ENCODE measurements at regions not wholly inside any gene's neighbourhood (a gene's known extent, or its start where the extent isn't known, plus 50 kb on each side); places are given as distances from the start of the nearest gene placed in this dataset.
"Not testable (repeated sequence)": the region's sequence is repeated elsewhere in the genome, so short reads cannot be mapped to it uniquely, and the experiment has no call there.

DNA sequence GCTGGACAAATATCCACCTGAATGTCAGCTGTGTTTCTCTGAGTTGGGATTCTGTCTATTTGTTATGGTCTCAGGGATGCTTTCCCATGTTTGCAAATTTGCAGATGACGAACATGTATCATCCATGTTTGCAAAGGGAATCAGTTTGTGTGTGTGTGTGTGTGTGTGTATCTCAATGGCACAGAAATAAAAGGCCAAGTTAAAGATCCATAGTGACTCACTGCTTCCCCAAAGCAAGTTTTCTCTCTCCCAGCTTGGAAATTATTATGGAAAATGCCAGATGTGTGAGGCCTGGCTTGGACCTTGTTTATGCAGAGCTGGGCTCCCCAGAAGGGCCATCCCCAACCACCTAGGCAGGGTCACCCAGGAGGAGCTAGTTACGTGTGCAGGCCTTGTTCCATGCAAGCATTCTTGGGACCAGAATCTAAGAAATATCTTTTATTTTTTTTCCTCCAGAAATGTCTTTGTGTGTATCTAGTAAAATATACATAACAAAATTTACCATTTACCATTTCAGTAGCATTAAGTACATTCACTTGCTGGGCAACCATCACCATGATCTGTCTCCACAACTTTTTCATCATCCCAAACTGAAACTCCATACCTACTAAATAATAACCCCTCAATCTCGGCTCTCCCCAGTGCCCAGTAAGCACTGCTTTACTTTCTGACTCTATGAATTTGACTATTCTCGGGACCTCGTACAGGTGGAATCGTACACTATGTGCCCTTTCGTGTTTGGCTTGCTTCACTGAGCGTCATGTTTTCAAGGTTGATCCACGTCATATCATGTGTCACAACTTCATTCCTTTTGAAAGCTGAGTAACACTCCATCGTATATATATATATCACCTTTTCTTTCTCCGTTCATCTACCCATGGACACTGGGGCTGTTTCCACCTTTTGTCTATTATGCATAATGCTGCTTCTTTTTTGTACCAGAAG, 56.6 kb upstream of the WNT7B start:
- H3K4me3 ChIP-seq (ENCODE audit: insufficient read depth, low read depth, low read length, poor library complexity, severe bottlenecking): no peak overlapping the region
- no peaks in the 10 kb centered on the region for H3K9me3 ChIP-seq (ENCODE audit: control insufficient read depth, low read length)
- H3K36me3 ChIP-seq (ENCODE audit: control insufficient read depth, insufficient read depth, low read length): no peaks in the 10 kb centered on the region
- H3K27me3 ChIP-seq (replicated peaks; ENCODE audit: control insufficient read depth, insufficient read depth, low read length, poor library complexity, severe bottlenecking): peaks cover 5% of the 10 kb centered on the region
- H3K4me1 ChIP-seq (ENCODE audit: control insufficient read depth, insufficient read depth, low read length, poor library complexity, severe bottlenecking): peaks cover 11% of the 10 kb centered on the region
- no peak overlapping the region for H3K27ac ChIP-seq (ENCODE audit: insufficient read depth, low read length, poor library complexity, severe bottlenecking)
- DNase-seq: no peak

- not testable (repeated sequence) for H3K4me3 ChIP-seq (ENCODE audit: insufficient read depth, low read depth, low read length, poor library complexity, severe bottlenecking); H3K27ac ChIP-seq (ENCODE audit: insufficient read depth, low read length, poor library complexity, severe bottlenecking); DNase-seq; H3K36me3 ChIP-seq (ENCODE audit: control insufficient read depth, insufficient read depth, low read length); H3K9me3 ChIP-seq (ENCODE audit: control insufficient read depth, low read length); H3K27me3 ChIP-seq (replicated peaks; ENCODE audit: control insufficient read depth, insufficient read depth, low read length, poor library complexity, severe bottlenecking)
- peaks cover 11% of the 10 kb centered on the region for H3K4me1 ChIP-seq (ENCODE audit: control insufficient read depth, insufficient read depth, low read length, poor library complexity, severe bottlenecking)
Measured at GRCh38 chr22:46034480-46034879, 57.5 kb upstream of the WNT7B start.

DNA sequence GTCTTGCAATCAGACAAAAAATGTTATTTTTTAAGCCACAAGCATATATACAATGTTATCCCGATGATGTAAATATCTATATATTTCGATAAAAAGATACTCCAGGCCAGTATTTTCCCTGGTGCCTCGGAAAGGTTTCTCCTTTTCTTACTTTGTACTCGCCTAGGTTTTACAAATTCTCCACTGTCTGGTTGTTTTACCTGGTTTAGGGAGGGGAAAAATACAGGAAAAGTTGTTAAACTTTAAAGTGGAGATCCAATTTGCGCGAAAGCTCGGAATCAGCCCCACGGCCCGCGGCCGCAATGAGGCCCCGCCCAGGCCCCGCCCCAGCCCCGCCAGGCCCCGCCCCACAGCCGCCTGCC, 58.4 kb upstream of the WNT7B start:
- no peak for DNase-seq
- Histone ChIP-seq H3K27ac (ENCODE audit: insufficient read depth, low read length, poor library complexity, severe bottlenecking) (peak overlapping the region; percentile 97), H3K27me3 (replicated peaks; ENCODE audit: control insufficient read depth, insufficient read depth, low read length, poor library complexity, severe bottlenecking) (no peaks in the 10 kb centered on the region), H3K36me3 (ENCODE audit: control insufficient read depth, insufficient read depth, low read length) (no peaks in the 10 kb centered on the region), H3K4me1 (ENCODE audit: control insufficient read depth, insufficient read depth, low read length, poor library complexity, severe bottlenecking) (peaks cover 11% of the 10 kb centered on the region), H3K9me3 (ENCODE audit: control insufficient read depth, low read length) (no peaks in the 10 kb centered on the region), H3K4me3 (ENCODE audit: insufficient read depth, low read depth, low read length, poor library complexity, severe bottlenecking) (peak overlapping the region; percentile 40)

DNA sequence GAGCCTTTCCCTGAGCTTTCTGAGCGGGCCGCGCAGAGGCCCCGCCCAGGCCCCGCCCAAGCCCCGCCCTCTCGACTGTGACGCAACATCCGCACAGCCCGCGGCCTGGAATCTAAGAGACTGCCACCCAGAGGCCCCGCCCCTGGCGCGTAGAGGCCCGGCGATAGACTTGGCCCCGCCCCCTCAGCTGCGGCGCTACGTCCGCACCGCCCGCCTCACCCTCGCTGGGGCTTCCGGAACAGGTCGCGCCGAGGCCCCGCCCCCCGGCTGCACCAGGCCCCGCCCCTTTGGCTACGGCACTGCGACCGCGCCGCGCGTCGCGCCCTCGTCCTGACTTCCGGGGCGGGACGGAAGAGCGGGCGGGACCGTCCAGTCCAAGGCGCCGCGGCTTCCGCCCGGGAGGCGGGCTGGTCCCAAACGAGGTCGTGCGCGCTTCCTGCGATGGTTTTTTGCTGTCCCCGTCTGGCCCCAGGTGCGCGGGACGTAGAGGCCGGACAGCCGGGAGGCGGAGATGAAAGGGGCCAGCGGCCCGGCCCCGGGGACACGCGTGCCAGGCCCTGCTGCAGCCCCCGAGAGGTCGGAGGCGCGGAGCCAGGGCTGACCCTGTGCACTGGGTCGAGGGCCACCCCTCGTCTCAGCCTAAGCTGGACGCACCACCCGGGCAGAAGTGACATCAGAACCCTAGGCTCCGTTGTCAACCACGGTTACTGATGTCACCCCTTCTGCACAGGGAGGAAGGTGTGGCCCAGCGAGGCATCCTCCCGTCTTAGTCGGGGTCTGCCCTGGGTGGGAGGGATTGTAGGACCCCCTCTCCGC, 59.0 kb upstream of the WNT7B start:
- no peaks in the 10 kb centered on the region for H3K36me3 ChIP-seq (ENCODE audit: control insufficient read depth, insufficient read depth, low read length)
- H3K27ac ChIP-seq (ENCODE audit: insufficient read depth, low read length, poor library complexity, severe bottlenecking): peak overlapping the region; percentile 97
- DNase-seq: peak; percentile 99 to 100 (median 100)
- no peaks in the 10 kb centered on the region for H3K9me3 ChIP-seq (ENCODE audit: control insufficient read depth, low read length)
- H3K4me3 ChIP-seq (ENCODE audit: insufficient read depth, low read depth, low read length, poor library complexity, severe bottlenecking): peak overlapping the region; percentile 65
- peaks cover 11% of the 10 kb centered on the region for H3K4me1 ChIP-seq (ENCODE audit: control insufficient read depth, insufficient read depth, low read length, poor library complexity, severe bottlenecking)
- H3K27me3 ChIP-seq (replicated peaks; ENCODE audit: control insufficient read depth, insufficient read depth, low read length, poor library complexity, severe bottlenecking): no peaks in the 10 kb centered on the region

GRCh38 chr22:46036558-46037408, 59.8 kb upstream of the WNT7B start:
- no peaks in the 10 kb centered on the region for H3K27me3 ChIP-seq (replicated peaks; ENCODE audit: control insufficient read depth, insufficient read depth, low read length, poor library complexity, severe bottlenecking)
- peaks cover 11% of the 10 kb centered on the region for H3K4me1 ChIP-seq (ENCODE audit: control insufficient read depth, insufficient read depth, low read length, poor library complexity, severe bottlenecking)

GRCh38 chr22:46038174-46038487, 61.2 kb upstream of the WNT7B start:
- Histone ChIP-seq H3K27me3 (replicated peaks; ENCODE audit: control insufficient read depth, insufficient read depth, low read length, poor library complexity, severe bottlenecking) (no peaks in the 10 kb centered on the region), H3K9me3 (ENCODE audit: control insufficient read depth, low read length) (no peaks in the 10 kb centered on the region), H3K4me1 (ENCODE audit: control insufficient read depth, insufficient read depth, low read length, poor library complexity, severe bottlenecking) (peaks cover 11% of the 10 kb centered on the region), H3K27ac (ENCODE audit: insufficient read depth, low read length, poor library complexity, severe bottlenecking) (no peak overlapping the region), H3K4me3 (ENCODE audit: insufficient read depth, low read depth, low read length, poor library complexity, severe bottlenecking) (no peak overlapping the region), H3K36me3 (ENCODE audit: control insufficient read depth, insufficient read depth, low read length) (no peaks in the 10 kb centered on the region)
- DNase-seq: no peak

More at GRCh38 chr22:46036558-46037408, 59.8 kb upstream of the WNT7B start:
- peak overlapping the region; percentile 65 for H3K4me3 ChIP-seq (ENCODE audit: insufficient read depth, low read depth, low read length, poor library complexity, severe bottlenecking)
- peak overlapping the region; percentile 97 for H3K27ac ChIP-seq (ENCODE audit: insufficient read depth, low read length, poor library complexity, severe bottlenecking)
- peak in 2 of 3 donors; percentile 33 to 44 for DNase-seq
- no peaks in the 10 kb centered on the region for H3K36me3 ChIP-seq (ENCODE audit: control insufficient read depth, insufficient read depth, low read length)
- H3K9me3 ChIP-seq (ENCODE audit: control insufficient read depth, low read length): no peaks in the 10 kb centered on the region

DNA sequence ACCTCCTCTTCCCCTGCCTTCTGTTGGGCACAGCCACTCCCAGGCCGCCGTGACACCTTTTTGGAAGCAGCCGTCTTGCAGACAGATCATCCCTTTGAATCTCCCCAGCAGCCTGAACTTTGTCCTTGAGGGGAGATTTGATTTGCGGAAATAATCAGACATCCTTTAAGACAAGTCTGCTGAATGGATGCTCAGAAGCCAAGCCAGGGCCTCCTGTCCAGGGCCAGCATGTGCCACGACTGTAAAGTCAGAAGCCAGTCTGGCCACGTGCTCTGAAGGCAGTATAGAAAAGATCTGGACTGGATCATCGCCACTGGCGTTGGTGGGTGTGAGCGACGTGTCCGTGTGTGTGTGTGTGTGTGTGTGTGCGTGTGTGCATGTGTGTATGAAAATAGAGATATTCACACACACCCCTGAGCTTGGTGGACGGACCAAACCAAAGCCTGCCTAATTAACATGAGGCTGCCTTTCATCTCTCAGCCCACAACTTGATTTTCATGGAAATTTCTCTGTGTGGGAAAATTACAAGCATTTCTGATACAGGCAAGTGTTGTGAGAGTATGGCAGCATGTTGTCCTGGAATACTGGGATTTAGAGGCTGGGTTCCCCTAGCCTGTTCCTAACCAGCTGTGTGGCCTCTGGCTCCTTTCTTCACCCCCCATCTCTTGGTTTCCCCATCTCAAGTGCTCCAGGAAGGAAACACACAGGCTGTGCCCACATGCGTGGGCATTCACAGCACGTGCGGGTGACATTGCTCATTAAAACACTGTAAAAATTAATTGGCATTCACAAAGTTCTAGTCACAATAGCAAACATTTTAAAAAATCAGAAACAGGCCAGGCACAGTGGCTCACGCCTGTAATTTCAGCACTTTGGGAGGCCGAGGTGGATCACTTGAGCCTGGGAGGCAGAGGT, 61.8 kb upstream of the WNT7B start:
- Histone ChIP-seq H3K4me3 (ENCODE audit: insufficient read depth, low read depth, low read length, poor library complexity, severe bottlenecking) (no peak overlapping the region), H3K9me3 (ENCODE audit: control insufficient read depth, low read length) (no peaks in the 10 kb centered on the region), H3K27me3 (replicated peaks; ENCODE audit: control insufficient read depth, insufficient read depth, low read length, poor library complexity, severe bottlenecking) (no peaks in the 10 kb centered on the region), H3K27ac (ENCODE audit: insufficient read depth, low read length, poor library complexity, severe bottlenecking) (no peak overlapping the region), H3K4me1 (ENCODE audit: control insufficient read depth, insufficient read depth, low read length, poor library complexity, severe bottlenecking) (peaks cover 16% of the 10 kb centered on the region), H3K36me3 (ENCODE audit: control insufficient read depth, insufficient read depth, low read length) (no peaks in the 10 kb centered on the region)
- DNase-seq: no peak

DNA sequence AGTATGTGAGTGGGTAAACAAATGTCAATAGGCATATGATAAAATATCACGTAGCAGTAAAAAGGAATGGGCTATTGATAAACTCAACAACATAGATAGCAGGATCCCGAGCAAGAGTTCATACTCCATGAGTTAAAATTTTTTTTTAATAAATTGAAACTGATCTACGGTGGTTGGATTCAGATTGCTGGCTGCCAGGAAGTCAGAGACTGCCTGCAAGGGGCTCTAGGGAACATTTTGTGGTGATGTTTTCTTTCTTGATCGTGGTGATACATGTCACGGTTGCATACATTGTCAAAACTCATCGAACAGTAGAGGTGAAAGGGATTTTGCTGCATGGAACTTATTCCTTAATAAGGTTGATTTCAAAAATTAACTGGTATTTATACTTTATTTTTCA, 62.6 kb upstream of the WNT7B start:
- Histone ChIP-seq H3K36me3 (ENCODE audit: control insufficient read depth, insufficient read depth, low read length) (no peaks in the 10 kb centered on the region), H3K27me3 (replicated peaks; ENCODE audit: control insufficient read depth, insufficient read depth, low read length, poor library complexity, severe bottlenecking) (no peaks in the 10 kb centered on the region), H3K4me1 (ENCODE audit: control insufficient read depth, insufficient read depth, low read length, poor library complexity, severe bottlenecking) (peaks cover 21% of the 10 kb centered on the region), H3K4me3 (ENCODE audit: insufficient read depth, low read depth, low read length, poor library complexity, severe bottlenecking) (no peak overlapping the region), H3K27ac (ENCODE audit: insufficient read depth, low read length, poor library complexity, severe bottlenecking) (no peak overlapping the region), H3K9me3 (ENCODE audit: control insufficient read depth, low read length) (no peaks in the 10 kb centered on the region)
- no peak for DNase-seq
